ENCODE measurements at regions not wholly inside any gene's neighbourhood (a gene's known extent, or its start where the extent isn't known, plus 50 kb on each side); places are given as distances from the start of the nearest gene placed in this dataset.

DNA sequence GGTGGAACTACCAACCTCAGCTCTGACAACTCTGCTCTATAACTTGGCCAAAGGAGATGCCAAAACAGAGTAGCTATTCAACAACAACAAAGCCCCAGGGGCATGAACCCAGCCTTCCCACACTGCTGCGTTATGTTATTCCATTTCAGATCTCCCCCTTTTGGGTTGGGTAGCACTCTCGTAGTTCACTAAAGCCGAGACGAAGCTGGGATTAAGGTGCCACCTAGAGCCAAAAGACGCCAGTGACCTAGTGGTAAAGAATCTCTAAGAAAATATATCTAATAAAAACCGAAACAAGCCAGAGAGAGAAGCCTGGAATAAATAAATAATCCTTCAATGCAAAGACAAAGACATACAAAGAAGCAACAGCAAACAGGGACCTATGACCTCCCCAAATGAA is 217.3 kb downstream of the HERPUD2 start:
- TF ChIP-seq, protein P1, sequence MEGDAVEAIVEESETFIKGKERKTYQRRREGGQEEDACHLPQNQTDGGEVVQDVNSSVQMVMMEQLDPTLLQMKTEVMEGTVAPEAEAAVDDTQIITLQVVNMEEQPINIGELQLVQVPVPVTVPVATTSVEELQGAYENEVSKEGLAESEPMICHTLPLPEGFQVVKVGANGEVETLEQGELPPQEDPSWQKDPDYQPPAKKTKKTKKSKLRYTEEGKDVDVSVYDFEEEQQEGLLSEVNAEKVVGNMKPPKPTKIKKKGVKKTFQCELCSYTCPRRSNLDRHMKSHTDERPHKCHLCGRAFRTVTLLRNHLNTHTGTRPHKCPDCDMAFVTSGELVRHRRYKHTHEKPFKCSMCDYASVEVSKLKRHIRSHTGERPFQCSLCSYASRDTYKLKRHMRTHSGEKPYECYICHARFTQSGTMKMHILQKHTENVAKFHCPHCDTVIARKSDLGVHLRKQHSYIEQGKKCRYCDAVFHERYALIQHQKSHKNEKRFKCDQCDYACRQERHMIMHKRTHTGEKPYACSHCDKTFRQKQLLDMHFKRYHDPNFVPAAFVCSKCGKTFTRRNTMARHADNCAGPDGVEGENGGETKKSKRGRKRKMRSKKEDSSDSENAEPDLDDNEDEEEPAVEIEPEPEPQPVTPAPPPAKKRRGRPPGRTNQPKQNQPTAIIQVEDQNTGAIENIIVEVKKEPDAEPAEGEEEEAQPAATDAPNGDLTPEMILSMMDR (IDR thresholded peaks at IDR 0.05; ENCODE audit: extremely low read depth in 1 of 2, insufficient read depth in 1 of 2, low read depth in 1 of 2, low read length in 2 of 2) = no peak
- TF ChIP-seq POLR2A (IDR thresholded peaks at IDR 0.05; ENCODE audit: low read depth, low read length) = no peak
- TF ChIP-seq POLR2AphosphoS5 (IDR thresholded peaks at IDR 0.05; ENCODE audit: insufficient read depth, low read depth, low read length) = no peak
- no peak for TF ChIP-seq EZH2 (IDR thresholded peaks at IDR 0.05; ENCODE audit: borderline replicate concordance, low read depth, low read length, severe bottlenecking)
- no peak for TF ChIP-seq MYC (IDR thresholded peaks at IDR 0.05; ENCODE audit: low read depth, low read length)
